Pancreas (tissue), 10 donors: ENCODE measurements at regions not wholly inside any gene's neighbourhood (a gene's known extent, or its start where the extent isn't known, plus 50 kb on each side); places are given as distances from the start of the nearest gene placed in this dataset.

ENCODE experiments used
- ATAC-seq, 4 donors: fragments of 200-7000 bp; cut with Tn5 transposase; one replicate each; pipeline versions ENCODE4 v1.8.0 to v1.9.1; 2020; ENCODE audit warnings: mild to moderate bottlenecking in 4 of 4, moderate library complexity in 4 of 4
- DNase-seq, 6 donors: peaks; one replicate each; pipeline ENCODE4 v3.0.0-alpha.2; 2020
- FAIRE-seq: peaks from 2 replicates; lab custom pipeline; 2012; peaks lifted over from hg19 to GRCh38; lab: Jason Lieb, UNC
- H3K27ac ChIP-seq, 4 donors: fragments of 200-600 bp; sonication (generic); 1 replicate in 3 of 4; 2 replicates in 1 of 4; pipeline versions ENCODE4 v1.5.0 to v1.8.0; 2020
- H3K27me3 ChIP-seq, 4 donors: fragments of 200-600 bp; one replicate each; pipeline ENCODE4 v1.8.0; 2021
- H3K36me3 ChIP-seq, 3 donors: fragments of 200-600 bp; sonication (generic) in 1 of 3; one replicate each; pipeline versions ENCODE4 v1.5.0 to v1.8.0; 2020 to 2021
- H3K4me1 ChIP-seq, 3 donors: fragments of 200-600 bp; one replicate each; pipeline ENCODE4 v1.8.0; 2021
- H3K4me3 ChIP-seq, 4 donors: fragments of 200-600 bp; sonication (generic) in 2 of 4; one replicate each; pipeline versions ENCODE4 v1.5.0 to v1.8.0; 2020 to 2021
- H3K9me3 ChIP-seq, 4 donors: fragments of 200-600 bp; one replicate each; pipeline ENCODE4 v1.8.0; 2021
- WGBS, 2 donors: extraction: QIAGEN DNeasy Blood & Tissue Kit; methylation state at CpG; one replicate each; pipeline ENCODE4 v1.1.7; 2013; 5-methylcytosine and 5-hydroxymethylcytosine counted together
- intact Hi-C, 3 donors: fragments of 100-400 bp; cut with DNase I; formaldehyde crosslinking; loops; one replicate each; pipeline versions ENCODE4 v1.11.1 to v1.14.2; 2022
- TF ChIP-seq, protein P1 (sequence below), 4 donors: fragments of 200-600 bp; sonication (generic) in 3 of 4; IDR thresholded peaks; one replicate each; pipeline versions ENCODE4 v1.5.0 to v1.8.0; 2021; ENCODE audit warnings: antibody characterized with exemption in 4 of 4
- donor health status: healthy with polysubstance abuse.
- donor health status: DM: no; HTN: no; CAD: no; lungs with moderate emphysema.
- donor health status: DM: no; HTN: no; CAD: no.
- donor health status: control.
- donor health status: control.
- donor health status: Bipolar disorder and iron deficiency.
- donor health status: DM: yes; HTN: yes; CAD: no.
- donor health status: DM: no; HTN: no; CAD: no.
- donor health status: DM: no; HTN: no; CAD: no.
- donor health status: DM: yes; HTN: yes; CAD: no.

DNA sequence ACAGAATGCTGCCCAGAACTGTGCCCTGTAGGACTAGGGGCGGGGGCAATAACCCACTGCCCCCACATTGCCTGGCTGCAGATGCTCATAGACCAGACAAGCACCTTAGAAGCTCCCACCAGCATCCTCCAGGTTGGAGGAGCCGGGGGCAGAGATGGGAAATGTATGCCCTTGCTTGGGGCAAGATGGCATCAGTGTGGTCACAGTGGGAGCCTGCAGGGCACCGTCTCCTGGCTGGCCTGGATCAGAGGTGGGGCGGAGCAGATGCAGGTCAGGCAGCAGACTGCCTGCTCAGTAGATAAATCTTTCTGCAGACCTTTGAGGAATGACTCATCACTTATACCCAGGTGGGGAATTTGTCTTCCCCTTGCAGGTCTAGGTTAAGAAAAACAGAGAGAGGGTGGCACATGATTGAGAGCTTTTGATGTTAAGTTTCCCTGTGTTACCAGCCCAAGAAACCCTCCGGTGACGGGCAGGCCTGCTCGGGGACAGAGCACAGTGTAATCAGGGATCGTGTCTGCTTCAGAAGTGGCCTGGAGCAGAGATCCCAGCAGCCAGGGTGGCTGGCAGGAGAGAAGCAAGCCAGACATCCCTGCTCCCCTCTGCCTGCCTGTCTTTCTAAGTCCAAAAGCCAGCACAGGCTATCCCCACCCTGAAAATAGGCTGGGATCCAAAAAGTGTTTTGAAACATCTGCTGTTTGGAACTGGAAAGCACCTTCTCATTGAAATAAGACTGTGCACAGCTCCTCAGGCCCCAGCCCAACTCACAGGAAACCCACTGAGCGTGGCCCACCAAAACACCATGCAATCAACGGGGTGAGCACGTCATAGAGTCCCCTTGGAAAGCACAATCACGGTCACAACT lies 50.7 kb upstream of the RPL38 start:
- H3K27ac ChIP-seq: no peak overlapping the region
- no peak for ATAC-seq
- H3K4me3 ChIP-seq: no peak overlapping the region
- intact Hi-C loops: no loop called here
- no peaks in the 10 kb centered on the region for H3K9me3 ChIP-seq
- H3K27me3 ChIP-seq: no peaks in the 10 kb centered on the region
- TF ChIP-seq, protein P1, sequence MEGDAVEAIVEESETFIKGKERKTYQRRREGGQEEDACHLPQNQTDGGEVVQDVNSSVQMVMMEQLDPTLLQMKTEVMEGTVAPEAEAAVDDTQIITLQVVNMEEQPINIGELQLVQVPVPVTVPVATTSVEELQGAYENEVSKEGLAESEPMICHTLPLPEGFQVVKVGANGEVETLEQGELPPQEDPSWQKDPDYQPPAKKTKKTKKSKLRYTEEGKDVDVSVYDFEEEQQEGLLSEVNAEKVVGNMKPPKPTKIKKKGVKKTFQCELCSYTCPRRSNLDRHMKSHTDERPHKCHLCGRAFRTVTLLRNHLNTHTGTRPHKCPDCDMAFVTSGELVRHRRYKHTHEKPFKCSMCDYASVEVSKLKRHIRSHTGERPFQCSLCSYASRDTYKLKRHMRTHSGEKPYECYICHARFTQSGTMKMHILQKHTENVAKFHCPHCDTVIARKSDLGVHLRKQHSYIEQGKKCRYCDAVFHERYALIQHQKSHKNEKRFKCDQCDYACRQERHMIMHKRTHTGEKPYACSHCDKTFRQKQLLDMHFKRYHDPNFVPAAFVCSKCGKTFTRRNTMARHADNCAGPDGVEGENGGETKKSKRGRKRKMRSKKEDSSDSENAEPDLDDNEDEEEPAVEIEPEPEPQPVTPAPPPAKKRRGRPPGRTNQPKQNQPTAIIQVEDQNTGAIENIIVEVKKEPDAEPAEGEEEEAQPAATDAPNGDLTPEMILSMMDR (IDR thresholded peaks at IDR 0.05): no peak
- no peak for FAIRE-seq
- DNase-seq: no peak
- no peaks in the 10 kb centered on the region for H3K36me3 ChIP-seq
- no peaks in the 10 kb centered on the region for H3K4me1 ChIP-seq
- 58 to 67% methylated on average over 12 of the region's 12 CpGs for WGBS, 2 donors

DNA sequence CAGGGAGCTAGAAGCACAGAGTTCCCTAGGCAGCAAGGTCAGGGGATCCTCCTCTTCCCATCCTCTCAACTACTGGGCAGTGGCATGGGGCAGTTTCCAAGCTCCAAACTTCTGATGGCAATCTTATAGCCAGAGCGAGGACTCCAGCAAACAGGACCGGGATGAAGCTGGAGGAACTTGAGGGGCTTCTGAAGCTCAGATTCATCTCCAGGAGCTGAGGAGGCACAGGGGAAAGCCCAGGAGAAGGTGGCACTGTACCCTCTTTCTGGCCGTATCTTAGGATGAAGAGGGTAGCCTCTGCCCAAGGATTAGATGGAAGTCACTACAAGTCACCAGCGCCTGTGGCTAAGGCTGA lies 50.0 kb upstream of the RPL38 start:
- no peak for DNase-seq
- Histone ChIP-seq H3K36me3 (no peaks in the 10 kb centered on the region), H3K9me3 (no peaks in the 10 kb centered on the region), H3K4me1 (no peaks in the 10 kb centered on the region), H3K27ac (no peak overlapping the region), H3K27me3 (no peaks in the 10 kb centered on the region), H3K4me3 (no peak overlapping the region)
- TF ChIP-seq, protein P1 (IDR thresholded peaks at IDR 0.05): no peak
- intact Hi-C loops: no loop called here
- WGBS, 2 donors: 71 to 89% methylated on average over 4 of the region's 4 CpGs
- no peak for ATAC-seq
- FAIRE-seq: no peak
